Ovary (tissue), 1 donor: ENCODE measurements at regions not wholly inside any gene's neighbourhood (a gene's known extent, or its start where the extent isn't known, plus 50 kb on each side); places are given as distances from the start of the nearest gene placed in this dataset.

Experiments used
- EP300 ChIP-seq: sonication (generic); formaldehyde crosslinking; IDR thresholded peaks from one replicate; pipeline ENCODE4 v1.6.1; 2017; ENCODE audit warnings: antibody characterized with exemption
- POLR2A ChIP-seq: fragments of 450-650 bp; IDR thresholded peaks from one replicate; pipeline ENCODE4 v1.6.1; 2017; ENCODE audit warnings: antibody characterized with exemption, mild to moderate bottlenecking, moderate library complexity

- TF ChIP-seq POLR2A (no peak), EP300 (no peak)
Observed at GRCh38 chr13:68938639-68939038, 1169.0 kb upstream of the ATXN8OS start.
